ENCODE measurements at regions not wholly inside any gene's neighbourhood (a gene's known extent, or its start where the extent isn't known, plus 50 kb on each side); places are given as distances from the start of the nearest gene placed in this dataset.

GRCh38 chr18:5678779-5679406, 135.1 kb upstream of the EPB41L3 start:
- TF ChIP-seq CTCF (IDR thresholded peaks at IDR 0.05; ENCODE audit: low read depth, low read length), result no peak
- TF ChIP-seq, protein P1, sequence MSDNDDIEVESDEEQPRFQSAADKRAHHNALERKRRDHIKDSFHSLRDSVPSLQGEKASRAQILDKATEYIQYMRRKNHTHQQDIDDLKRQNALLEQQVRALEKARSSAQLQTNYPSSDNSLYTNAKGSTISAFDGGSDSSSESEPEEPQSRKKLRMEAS (IDR thresholded peaks at IDR 0.05; ENCODE audit: low read depth, low read length), result no peak
- TF ChIP-seq POLR2A (IDR thresholded peaks at IDR 0.05; ENCODE audit: extremely low read depth, insufficient read length), result no peak
- TF ChIP-seq MYC (IDR thresholded peaks at IDR 0.05; ENCODE audit: low read depth, low read length), result no peak

Measured in NB4 (cell line).